Breast epithelium (tissue), 3 donors: ENCODE measurements at regions not wholly inside any gene's neighbourhood (a gene's known extent, or its start where the extent isn't known, plus 50 kb on each side); places are given as distances from the start of the nearest gene placed in this dataset.

ENCODE experiments used
- CTCF ChIP-seq, 3 donors: fragments of 450-650 bp; IDR thresholded peaks; one replicate each; pipeline ENCODE4 v1.5.1; 2016 to 2017; ENCODE audit warnings: antibody characterized with exemption in 3 of 3, mild to moderate bottlenecking in 3 of 3, moderate library complexity in 3 of 3
- POLR2A ChIP-seq: fragments of 450-650 bp; IDR thresholded peaks from one replicate; pipeline ENCODE4 v1.6.1; 2016; ENCODE audit warnings: antibody characterized with exemption, mild to moderate bottlenecking, moderate library complexity
- POLR2AphosphoS5 ChIP-seq, 3 donors: sonication (generic); formaldehyde crosslinking; IDR thresholded peaks; one replicate each; pipeline ENCODE4 v1.6.1; 2017; ENCODE audit warnings: antibody characterized with exemption in 3 of 3

GRCh38 chr13:92984151-92984550 lies 242.5 kb upstream of the GPC6 start:
- TF ChIP-seq CTCF (IDR thresholded peaks at IDR 0.05) (no peak), POLR2A (no peak), POLR2AphosphoS5 (IDR thresholded peaks at IDR 0.05) (no peak)
